ENCODE measurements at regions not wholly inside any gene's neighbourhood (a gene's known extent, or its start where the extent isn't known, plus 50 kb on each side); places are given as distances from the start of the nearest gene placed in this dataset.

GRCh38 chr15:29342201-29342600, 72.6 kb upstream of the NSMCE3 start:
- no peak overlapping the region for H3K23ac ChIP-seq (ENCODE audit: insufficient read length)

More at GRCh38 chr15:29342201-29342600, 72.6 kb upstream of the NSMCE3 start:
- Histone ChIP-seq H3K79me2 (ENCODE audit: control insufficient read depth in 1 of 2, insufficient read depth in 2 of 2, low read length in 2 of 2) (no peaks in the 10 kb centered on the region), H3K9ac (replicated peaks in 1 of 4; ENCODE audit: extremely low read depth in 1 of 4, low read depth in 3 of 4, low read length in 3 of 4) (no peak overlapping the region), H4K5ac (ENCODE audit: insufficient read length, low read depth, low read length) (no peak overlapping the region), H2BK20ac (ENCODE audit: low read length) (no peak overlapping the region), H3K56ac (replicated peaks; ENCODE audit: insufficient read length, low read depth, low read length) (no peak overlapping the region), H4K8ac (ENCODE audit: extremely low read depth, insufficient read depth, low read length) (no peak overlapping the region), H3K36me3 (ENCODE audit: control insufficient read depth in 2 of 4, insufficient read depth in 4 of 4, low read length in 3 of 4) (no peaks in the 10 kb centered on the region), H3K4ac (replicated peaks; ENCODE audit: insufficient read length, low read depth, low read length) (no peak overlapping the region), H3K27me3 (replicated peaks in 1 of 4; ENCODE audit: control insufficient read depth in 3 of 4, extremely low read depth in 1 of 4, insufficient read depth in 3 of 4, low read length in 3 of 4) (peaks cover 0 to 2% (median 0%) of the 10 kb centered on the region in 4 experiments; a peak in 1 of 7 replicates), H2BK15ac (ENCODE audit: low read length) (0 out of 2 replicates have a peak overlapping the region, but pooled peaks have one; percentile 19), H4K20me1 (replicated peaks in 1 of 2; ENCODE audit: control insufficient read depth in 1 of 2, insufficient read depth in 2 of 2, low read length in 2 of 2) (no peaks in the 10 kb centered on the region), H2AFZ (ENCODE audit: low read length) (no peak overlapping the region), H3K18ac (ENCODE audit: extremely low read depth, low read length) (no peak overlapping the region), H3K4me2 (ENCODE audit: insufficient read depth in 1 of 2, low read depth in 2 of 2, low read length in 2 of 2) (0 out of 4 replicates have a peak overlapping the region, but pooled peaks of 1 of the 2 experiments have one; percentile 22), H3K14ac (ENCODE audit: insufficient read length) (no peak overlapping the region), H3K27ac (ENCODE audit: low read depth, low read length) (no peak overlapping the region), H3K23me2 (ENCODE audit: low read depth, low read length) (no peaks in the 10 kb centered on the region), H2BK12ac (ENCODE audit: low read depth, low read length) (no peak overlapping the region), H3K9me3 (ENCODE audit: insufficient read depth in 2 of 2, low read depth in 1 of 2, low read length in 1 of 2) (no peaks in the 10 kb centered on the region), H3K4me3 (ENCODE audit: extremely low read depth in 1 of 4, insufficient read depth in 2 of 4, low read depth in 3 of 4, low read length in 4 of 4) (no peak overlapping the region), H2AK5ac (ENCODE audit: low read depth, low read length) (no peak overlapping the region), H2BK120ac (replicated peaks; ENCODE audit: low read depth, low read length) (no peak overlapping the region), H3K4me1 (replicated peaks in 1 of 4; ENCODE audit: control insufficient read depth in 3 of 4, insufficient read depth in 4 of 4, low read length in 3 of 4) (peaks cover 13 to 31% (median 24%) of the 10 kb centered on the region in 4 experiments), H3K79me1 (ENCODE audit: low read depth, low read length) (no peaks in the 10 kb centered on the region), H4K91ac (replicated peaks; ENCODE audit: insufficient read length, low read length) (no peak overlapping the region), H2BK5ac (ENCODE audit: low read depth, low read length) (no peak overlapping the region)
- POLR2A ChIA-PET (ENCODE audit: partially characterized antibody), result interaction anchor here (1.2 kb wide), 1 partner anchor 22 kb away, joined by 4 read pairs; no protein-coding TSS in a partner anchor
- 74% methylated on average over 8 of the region's 8 CpGs; no CpG with 5 or more reads in 1 of the 2 experiments for WGBS, 2 experiments (ENCODE audit: extremely low coverage in 1 of 2, insufficient coverage in 1 of 2, insufficient read length in 1 of 2, insufficient replicate concordance in 2 of 2, low coverage in 1 of 2, low lambda C conversion rate in 2 of 2, missing lambda C conversion rate in 1 of 2)
- TF ChIP-seq MAX (IDR thresholded peaks at IDR 0.05) (peak; percentile 74), RXRA (IDR thresholded peaks at IDR 0.05; ENCODE audit: insufficient read depth, low read depth, low read length) (no peak), E2F6 (IDR thresholded peaks at IDR 0.05) (peak; percentile 74)
- CTCF ChIA-PET (ENCODE audit: partially characterized antibody), result interaction anchor here (0.7 to 1.8 kb wide), 4 partner anchors 23 to 202 kb away, joined by 3 read pairs; no protein-coding TSS in a partner anchor
- FAIRE-seq (peak; percentile 42), DNase-seq (ENCODE audit: low read depth in 1 of 2, low spot score in 2 of 2) (peak in 1 of 2 experiments; percentile 39)

Data from H1 (cell line).